IPS-20b (cell line): ENCODE measurements at regions not wholly inside any gene's neighbourhood (a gene's known extent, or its start where the extent isn't known, plus 50 kb on each side); places are given as distances from the start of the nearest gene placed in this dataset.

Experiments
- H3K27ac ChIP-seq: one replicate; pipeline ENCODE4 v1.5.1; 2013; ENCODE audit warnings: low read length
- H3K27me3 ChIP-seq: 2 replicates; pipeline ENCODE4 v1.6.1; 2013; ENCODE audit warnings: mild to moderate bottlenecking, low read length, inconsistent platforms; ENCODE audit not compliant: insufficient read depth
- H3K36me3 ChIP-seq: 2 replicates; pipeline ENCODE4 v1.6.1; 2013; ENCODE audit warnings: low read depth, mild to moderate bottlenecking, inconsistent platforms, low read length, moderate library complexity; ENCODE audit not compliant: insufficient read depth
- H3K4me1 ChIP-seq: 2 replicates; pipeline ENCODE4 v1.6.1; 2013; ENCODE audit warnings: mild to moderate bottlenecking, control low read depth, inconsistent platforms, low read length, moderate library complexity; ENCODE audit not compliant: insufficient read depth
- H3K4me3 ChIP-seq: 2 replicates; pipeline ENCODE4 v1.5.1; 2013; ENCODE audit warnings: mild to moderate bottlenecking, low read length, inconsistent platforms
- H3K9ac ChIP-seq: 2 replicates; pipeline ENCODE4 v1.6.1; 2013; ENCODE audit warnings: low read depth, mild to moderate bottlenecking, inconsistent platforms, low read length, moderate library complexity
- H3K9me3 ChIP-seq: 2 replicates; pipeline ENCODE4 v1.6.1; 2013; ENCODE audit warnings: mild to moderate bottlenecking, low read depth, low read length, inconsistent platforms; ENCODE audit not compliant: insufficient read depth

DNA sequence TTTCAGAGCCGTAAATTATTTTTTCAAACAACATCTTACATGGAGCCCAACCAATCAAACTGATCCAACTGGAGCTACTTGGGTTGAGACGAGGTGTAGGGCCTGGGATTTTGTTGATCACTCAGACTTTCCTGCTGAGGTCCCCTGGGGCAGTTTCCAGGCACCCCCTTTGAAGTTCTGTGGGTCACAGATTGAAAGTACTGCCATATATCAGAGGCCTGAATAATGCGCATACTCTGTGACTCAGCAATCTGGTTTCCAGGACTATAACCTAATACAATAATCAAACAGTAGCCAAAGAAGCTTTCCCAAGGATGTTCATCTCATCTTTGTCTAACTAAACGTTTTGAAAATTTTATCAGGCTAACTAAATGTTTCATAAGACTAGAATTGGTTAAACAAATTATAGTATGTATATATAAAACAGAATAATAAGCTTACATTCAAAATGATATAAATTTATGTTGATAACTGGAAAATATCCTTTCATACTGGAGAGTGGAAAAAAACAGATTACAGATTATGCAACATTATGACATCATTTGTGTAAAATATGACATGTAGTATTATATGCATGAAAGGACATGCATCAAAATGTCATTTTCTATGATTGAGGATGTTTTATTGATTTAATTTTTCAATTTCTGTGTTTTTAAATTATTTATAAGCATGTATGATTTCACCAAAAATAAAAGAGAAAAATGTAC, 617.1 kb downstream of the NTRK3 start:
- H3K27me3 ChIP-seq = no peaks in the 10 kb centered on the region
- H3K4me3 ChIP-seq = no peak overlapping the region
- H3K9me3 ChIP-seq = no peaks in the 10 kb centered on the region
- H3K9ac ChIP-seq = no peak overlapping the region
- 0 out of 2 replicates have a peak, but pooled peaks cover 5% of the 10 kb centered on the region for H3K4me1 ChIP-seq
- H3K36me3 ChIP-seq = no peaks in the 10 kb centered on the region
- no peak overlapping the region for H3K27ac ChIP-seq

- Histone ChIP-seq H3K36me3 (no peaks in the 10 kb centered on the region), H3K9me3 (no peaks in the 10 kb centered on the region), H3K9ac (no peak overlapping the region), H3K4me3 (no peak overlapping the region), H3K27me3 (no peaks in the 10 kb centered on the region), H3K27ac (no peak overlapping the region), H3K4me1 (0 out of 2 replicates have a peak, but pooled peaks cover 5% of the 10 kb centered on the region)
Observed at GRCh38 chr15:87638554-87639083, 617.9 kb downstream of the NTRK3 start.

GRCh38 chr15:87634361-87634760, 622.2 kb downstream of the NTRK3 start:
- no peak overlapping the region for H3K27ac ChIP-seq
- no peak overlapping the region for H3K4me3 ChIP-seq
- H3K9ac ChIP-seq = no peak overlapping the region; the same call in 1 of the 2 replicates
- H3K4me1 ChIP-seq = 0 out of 2 replicates have a peak, but pooled peaks cover 5% of the 10 kb centered on the region
- no peaks in the 10 kb centered on the region for H3K9me3 ChIP-seq
- H3K36me3 ChIP-seq = no peaks in the 10 kb centered on the region
- H3K27me3 ChIP-seq = no peaks in the 10 kb centered on the region

DNA sequence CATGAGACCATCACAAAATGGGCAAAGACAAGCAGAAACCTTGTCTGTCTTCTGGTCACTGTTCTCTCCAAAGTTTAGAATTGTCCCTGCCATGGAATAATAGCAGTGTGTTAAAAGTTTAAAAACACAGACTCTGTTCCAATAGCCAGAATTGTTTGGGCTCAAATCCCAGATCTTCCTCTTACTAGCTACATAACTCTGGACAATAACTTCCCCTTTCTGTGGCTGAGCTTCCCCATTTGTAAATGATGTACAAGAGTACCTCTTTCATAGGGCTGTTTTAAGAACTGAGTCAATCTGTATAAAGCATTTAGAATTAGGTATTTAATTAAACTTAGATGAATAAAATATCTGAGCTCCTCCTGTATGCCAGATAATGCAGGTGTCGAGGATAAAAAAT, 623.0 kb downstream of the NTRK3 start:
- Histone ChIP-seq H3K9ac (no peak overlapping the region), H3K4me3 (no peak overlapping the region), H3K27ac (no peak overlapping the region), H3K36me3 (no peaks in the 10 kb centered on the region), H3K9me3 (no peaks in the 10 kb centered on the region), H3K27me3 (no peaks in the 10 kb centered on the region), H3K4me1 (no peaks in the 10 kb centered on the region)

GRCh38 chr15:87632364-87632763, 624.2 kb downstream of the NTRK3 start:
- Histone ChIP-seq H3K9ac (no peak overlapping the region), H3K4me3 (no peak overlapping the region), H3K27me3 (no peaks in the 10 kb centered on the region), H3K4me1 (no peaks in the 10 kb centered on the region), H3K36me3 (no peaks in the 10 kb centered on the region), H3K9me3 (no peaks in the 10 kb centered on the region), H3K27ac (no peak overlapping the region)

DNA sequence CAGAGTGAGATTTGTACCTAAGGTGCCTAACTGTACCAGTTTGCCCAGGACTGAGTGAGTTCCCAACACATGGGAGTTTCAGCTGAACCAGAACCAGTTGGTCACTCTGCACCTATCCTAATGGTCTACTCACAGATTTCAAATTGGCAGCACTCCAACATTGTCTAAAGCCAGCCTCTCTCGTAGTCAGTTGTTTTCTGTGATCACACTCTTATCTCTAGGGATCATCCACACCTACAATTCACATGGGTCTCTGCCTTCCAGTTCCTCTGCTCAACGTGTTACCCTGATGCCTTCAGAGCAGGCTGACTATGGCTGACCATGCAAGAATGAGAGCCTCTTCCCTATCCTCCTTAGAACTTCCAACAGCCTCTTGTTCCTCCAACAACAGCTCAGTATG, 624.8 kb downstream of the NTRK3 start:
- Histone ChIP-seq H3K27me3 (no peaks in the 10 kb centered on the region), H3K27ac (no peak overlapping the region), H3K9me3 (no peaks in the 10 kb centered on the region), H3K4me3 (no peak overlapping the region), H3K9ac (no peak overlapping the region), H3K4me1 (no peaks in the 10 kb centered on the region), H3K36me3 (no peaks in the 10 kb centered on the region)

- Histone ChIP-seq H3K4me3 (no peak overlapping the region), H3K4me1 (no peaks in the 10 kb centered on the region), H3K9ac (no peak overlapping the region), H3K36me3 (no peaks in the 10 kb centered on the region), H3K27ac (no peak overlapping the region), H3K27me3 (no peaks in the 10 kb centered on the region), H3K9me3 (no peaks in the 10 kb centered on the region)
Observed at GRCh38 chr15:87631093-87631492, 625.4 kb downstream of the NTRK3 start.

- Histone ChIP-seq H3K9ac (no peak overlapping the region), H3K27me3 (no peaks in the 10 kb centered on the region), H3K4me3 (no peak overlapping the region), H3K4me1 (no peaks in the 10 kb centered on the region), H3K9me3 (no peaks in the 10 kb centered on the region), H3K27ac (no peak overlapping the region), H3K36me3 (no peaks in the 10 kb centered on the region)
Observed at GRCh38 chr15:87628311-87628710, 628.2 kb downstream of the NTRK3 start.

DNA sequence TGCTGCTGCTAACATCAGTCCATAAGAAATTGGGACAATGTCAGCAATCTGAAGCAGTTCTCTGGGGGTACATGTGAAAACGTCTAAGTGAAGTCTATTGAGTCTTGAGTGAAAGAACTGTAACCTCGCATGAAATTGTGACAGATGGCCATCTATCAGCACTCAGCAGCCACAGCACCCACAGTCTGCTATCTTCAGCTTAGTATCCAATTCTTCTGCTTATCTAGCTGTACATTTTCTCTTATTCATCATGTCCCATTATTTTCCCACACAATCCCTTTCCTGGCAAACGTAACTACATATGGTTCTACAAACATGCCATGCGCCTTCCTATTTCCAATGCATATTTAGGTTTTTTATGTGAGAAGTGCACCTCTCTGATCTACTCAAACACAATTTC, 629.7 kb downstream of the NTRK3 start:
- H3K4me1 ChIP-seq = no peaks in the 10 kb centered on the region
- no peak overlapping the region for H3K4me3 ChIP-seq
- H3K27me3 ChIP-seq = no peaks in the 10 kb centered on the region

DNA sequence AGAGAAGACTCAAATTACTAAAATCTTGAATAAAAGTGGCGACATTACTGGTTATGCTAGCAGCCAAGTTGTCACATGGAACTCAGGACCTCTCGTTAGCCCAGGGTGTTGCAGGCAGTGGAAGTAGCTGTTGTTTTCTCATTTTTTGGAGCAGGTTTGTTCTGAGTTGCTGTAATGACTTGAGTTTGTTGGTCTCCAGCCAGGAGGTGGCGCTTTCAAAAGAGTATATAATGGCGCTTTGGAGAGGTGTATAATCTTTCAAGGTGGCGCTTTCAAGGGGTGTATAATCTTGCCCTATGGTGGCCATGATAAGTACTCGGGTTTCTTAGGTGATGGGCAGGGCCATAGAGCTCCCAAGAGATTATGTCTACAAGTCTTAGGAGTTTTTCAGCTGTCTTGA, 632.7 kb downstream of the NTRK3 start:
- no peaks in the 10 kb centered on the region for H3K36me3 ChIP-seq
- H3K27me3 ChIP-seq = no peaks in the 10 kb centered on the region
- no peak overlapping the region for H3K9ac ChIP-seq
- no peak overlapping the region for H3K27ac ChIP-seq
- no peak overlapping the region for H3K4me3 ChIP-seq
- H3K9me3 ChIP-seq = no peaks in the 10 kb centered on the region
- no peaks in the 10 kb centered on the region; the same call in none of the 2 replicates for H3K4me1 ChIP-seq

More for the DNA sequence above, 629.7 kb downstream of the NTRK3 start:
- H3K36me3 ChIP-seq = no peaks in the 10 kb centered on the region
- H3K27ac ChIP-seq = no peak overlapping the region
- no peak overlapping the region for H3K9ac ChIP-seq
- no peaks in the 10 kb centered on the region for H3K9me3 ChIP-seq

DNA sequence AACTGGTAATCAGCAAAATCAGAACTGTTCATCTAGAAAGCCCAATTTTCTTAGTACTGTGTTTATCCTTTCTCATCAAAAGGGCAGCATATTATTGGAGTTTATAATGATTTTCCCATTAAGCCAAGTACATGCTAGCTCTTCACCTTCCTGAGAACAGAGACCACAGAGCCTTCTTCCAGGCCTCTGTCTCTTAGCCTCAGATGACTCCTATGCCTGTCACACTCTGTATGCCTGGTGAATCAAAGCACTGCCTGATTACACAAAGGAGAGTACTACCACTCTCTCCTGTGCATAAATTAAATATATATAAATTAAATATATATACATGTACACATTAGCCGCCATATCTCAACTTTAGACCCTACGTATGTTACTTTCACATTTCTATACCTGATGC, 636.1 kb downstream of the NTRK3 start:
- Histone ChIP-seq H3K27ac (no peak overlapping the region), H3K9me3 (no peaks in the 10 kb centered on the region), H3K27me3 (no peaks in the 10 kb centered on the region), H3K4me3 (no peak overlapping the region), H3K9ac (no peak overlapping the region), H3K4me1 (peaks cover 3% of the 10 kb centered on the region), H3K36me3 (no peaks in the 10 kb centered on the region)

- Histone ChIP-seq H3K4me1 (peaks cover 3% of the 10 kb centered on the region), H3K9ac (no peak overlapping the region), H3K36me3 (no peaks in the 10 kb centered on the region), H3K9me3 (no peaks in the 10 kb centered on the region), H3K27ac (no peak overlapping the region), H3K4me3 (no peak overlapping the region), H3K27me3 (no peaks in the 10 kb centered on the region)
Observed at GRCh38 chr15:87619161-87619960, 637.2 kb downstream of the NTRK3 start.
